Spinal cord (tissue), 9 donors: ENCODE measurements at regions not wholly inside any gene's neighbourhood (a gene's known extent, or its start where the extent isn't known, plus 50 kb on each side); places are given as distances from the start of the nearest gene placed in this dataset.

Experiments used
- DNase-seq, 6 donors: peaks; one replicate each; pipeline versions ENCODE4 v3.0.0 to v3.0.0-alpha.2; 2013 to 2015; ENCODE audit warnings: low spot score in 6 of 6, low read depth in 4 of 6
- H3K27ac ChIP-seq: one replicate; pipeline ENCODE4 v1.5.1; 2013; ENCODE audit warnings: low read depth, low read length, control low read depth
- H3K27me3 ChIP-seq: one replicate; pipeline ENCODE4 v1.6.1; 2013; ENCODE audit warnings: low read length; ENCODE audit not compliant: control insufficient read depth, insufficient read depth
- H3K36me3 ChIP-seq: one replicate; pipeline ENCODE4 v1.6.1; 2013; ENCODE audit warnings: low read length; ENCODE audit not compliant: control insufficient read depth, insufficient read depth
- H3K4me1 ChIP-seq: one replicate; pipeline ENCODE4 v1.6.1; 2013; ENCODE audit warnings: low read length; ENCODE audit not compliant: control insufficient read depth, insufficient read depth
- H3K4me3 ChIP-seq: one replicate; pipeline ENCODE4 v1.5.1; 2013; ENCODE audit warnings: low read depth, low read length, control low read depth
- H3K9me3 ChIP-seq: one replicate; pipeline ENCODE4 v1.6.1; 2013; ENCODE audit warnings: low read length; ENCODE audit not compliant: control insufficient read depth, insufficient read depth
- WGBS: methylation state at CpG from one replicate; pipeline ENCODE4 v1.1.5; 2013; ENCODE audit warnings: missing lambda C conversion rate; ENCODE audit not compliant: insufficient coverage; 5-methylcytosine and 5-hydroxymethylcytosine counted together
- donor health status: healthy.

DNA sequence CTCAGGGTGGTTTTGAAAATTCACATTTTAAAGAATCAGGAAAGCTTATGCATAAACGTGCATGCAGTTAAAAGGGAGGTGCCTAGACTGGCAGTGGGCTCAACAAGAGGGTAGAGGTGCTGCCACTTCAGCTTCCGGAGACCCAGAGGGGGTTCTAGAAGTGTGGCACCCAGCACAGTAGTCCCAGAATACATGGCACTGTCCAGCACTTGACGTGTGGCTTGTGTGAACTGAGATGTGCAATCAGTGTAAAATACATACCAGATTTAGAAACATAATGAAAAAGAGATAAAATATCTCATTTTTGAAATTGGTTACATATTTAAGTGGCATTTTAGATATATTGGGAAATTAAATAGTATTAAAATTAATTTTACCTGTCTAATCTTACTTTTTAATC, 89.3 kb downstream of the RIN2 start:
- peaks cover 5% of the 10 kb centered on the region for H3K9me3 ChIP-seq
- no peaks in the 10 kb centered on the region for H3K27me3 ChIP-seq
- H3K4me3 ChIP-seq = no peak overlapping the region
- 90% methylated on average over 2 of the region's 3 CpGs for WGBS
- no peaks in the 10 kb centered on the region for H3K36me3 ChIP-seq
- peaks cover 25% of the 10 kb centered on the region for H3K4me1 ChIP-seq
- no peak overlapping the region for H3K27ac ChIP-seq
- no peak for DNase-seq

DNA sequence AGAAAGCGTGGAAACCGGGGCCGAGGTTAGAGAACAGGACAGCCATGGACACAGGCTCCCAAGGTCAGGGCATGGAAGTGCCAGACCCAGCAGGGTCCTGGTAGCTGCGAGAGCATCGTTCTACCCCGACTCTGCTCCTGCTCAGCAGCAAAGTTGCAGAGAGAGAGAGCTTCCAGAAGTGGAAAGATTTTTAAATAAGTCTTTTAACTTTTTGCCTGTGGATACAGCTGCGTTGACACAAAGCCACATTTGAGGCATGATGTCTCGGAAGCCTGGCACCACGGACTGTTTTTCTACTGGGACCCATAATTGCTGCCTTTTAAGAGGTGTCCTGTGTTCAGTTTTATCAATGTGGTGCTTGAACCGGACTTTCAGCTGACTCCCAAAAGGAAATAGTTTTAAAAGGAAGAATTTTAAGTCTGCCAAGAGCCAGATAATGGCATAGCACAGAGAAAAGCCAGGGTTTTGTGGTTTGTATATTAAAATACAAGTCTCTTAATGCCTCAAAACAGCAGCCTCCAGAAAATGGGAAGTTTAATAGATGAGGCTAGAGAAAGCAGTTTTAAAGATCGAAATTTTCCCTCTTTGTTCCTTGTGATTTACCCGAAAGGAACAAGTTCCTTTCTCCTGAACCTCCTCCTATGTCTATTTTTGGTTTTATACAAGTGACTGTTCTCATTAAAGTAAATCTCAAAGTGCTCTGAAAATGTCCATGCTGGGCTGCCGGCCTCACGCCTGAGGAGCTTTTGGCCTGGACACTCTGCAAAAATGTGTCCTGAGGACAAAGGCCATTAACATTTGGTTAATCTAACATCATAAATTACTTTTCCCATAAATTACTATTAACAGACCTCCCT, 91.5 kb downstream of the RIN2 start:
- Histone ChIP-seq H3K27ac (peak overlapping the region; percentile 29), H3K36me3 (no peaks in the 10 kb centered on the region), H3K4me3 (no peak overlapping the region), H3K4me1 (peaks cover 25% of the 10 kb centered on the region), H3K27me3 (no peaks in the 10 kb centered on the region), H3K9me3 (no peaks in the 10 kb centered on the region)
- peak; percentile 31 to 76 (median 37) for DNase-seq
- WGBS = 29% methylated on average over 11 of the region's 14 CpGs

GRCh38 chr20:19850198-19850533, 92.1 kb downstream of the RIN2 start:
- 27% methylated on average over 3 of the region's 4 CpGs for WGBS
- H3K4me1 ChIP-seq = peaks cover 25% of the 10 kb centered on the region
- H3K36me3 ChIP-seq = no peaks in the 10 kb centered on the region
- DNase-seq = peak in 3 of 6 donors; percentile 18 to 48 (median 38)
- H3K4me3 ChIP-seq = no peak overlapping the region
- peak overlapping the region; percentile 29 for H3K27ac ChIP-seq
- H3K27me3 ChIP-seq = no peaks in the 10 kb centered on the region
- no peaks in the 10 kb centered on the region for H3K9me3 ChIP-seq

DNA sequence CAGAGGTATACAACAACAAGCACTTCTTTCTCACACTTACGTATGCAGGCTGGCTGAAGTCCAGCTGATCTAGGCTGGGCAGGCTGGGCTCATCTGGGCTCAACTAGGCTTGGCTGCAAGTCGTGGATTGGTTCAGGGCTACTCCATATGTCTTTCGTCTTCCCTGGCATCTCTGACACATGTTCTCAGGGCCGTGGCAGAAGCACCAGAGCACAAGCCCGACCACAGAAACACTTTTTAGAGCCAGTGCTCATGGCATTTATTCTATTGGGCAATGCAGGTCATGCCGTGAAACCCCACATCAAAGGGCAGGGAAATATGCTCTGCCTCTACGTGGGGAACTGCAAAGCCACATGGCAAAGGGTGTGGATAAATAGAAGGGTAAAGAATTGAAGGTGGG, 93.8 kb downstream of the RIN2 start:
- no peak for DNase-seq
- H3K27me3 ChIP-seq = no peaks in the 10 kb centered on the region
- H3K27ac ChIP-seq = no peak overlapping the region
- no peak overlapping the region for H3K4me3 ChIP-seq
- no peaks in the 10 kb centered on the region for H3K36me3 ChIP-seq
- WGBS = 67% methylated on average over 7 of the region's 7 CpGs
- peaks cover 25% of the 10 kb centered on the region for H3K4me1 ChIP-seq
- no peaks in the 10 kb centered on the region for H3K9me3 ChIP-seq

DNA sequence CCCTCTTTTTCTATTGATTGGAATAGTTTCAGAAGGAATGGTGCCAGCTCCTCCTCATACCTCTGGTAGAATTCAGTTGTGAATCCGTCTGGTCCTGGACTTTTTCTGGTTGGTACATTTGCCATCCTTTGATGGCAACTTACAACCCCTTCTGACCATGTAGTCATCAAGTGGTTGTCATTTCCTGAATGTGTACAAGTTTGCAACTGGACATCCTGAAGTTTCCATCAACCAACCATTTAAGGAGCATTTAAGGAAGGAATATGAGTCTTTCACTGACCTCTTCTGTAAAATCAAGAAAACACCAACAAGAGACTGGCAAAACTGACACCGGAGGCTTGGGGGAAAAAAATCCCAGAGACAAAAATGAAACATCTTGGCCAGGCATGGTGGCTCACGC, 97.4 kb downstream of the RIN2 start:
- no CpG with 5 or more reads among the region's 3 CpGs for WGBS
- H3K4me1 ChIP-seq = peaks cover 13% of the 10 kb centered on the region
- DNase-seq = no peak
- H3K27me3 ChIP-seq = no peaks in the 10 kb centered on the region
- H3K4me3 ChIP-seq = no peak overlapping the region
- H3K9me3 ChIP-seq = no peaks in the 10 kb centered on the region
- H3K27ac ChIP-seq = no peak overlapping the region
- H3K36me3 ChIP-seq = no peaks in the 10 kb centered on the region

GRCh38 chr20:19858466-19859371, 100.7 kb downstream of the RIN2 start:
- H3K27ac ChIP-seq = no peak overlapping the region
- H3K4me3 ChIP-seq = no peak overlapping the region
- no peaks in the 10 kb centered on the region for H3K27me3 ChIP-seq
- H3K9me3 ChIP-seq = no peaks in the 10 kb centered on the region
- no peaks in the 10 kb centered on the region for H3K4me1 ChIP-seq
- 76% methylated on average over 8 of the region's 9 CpGs for WGBS
- no peak for DNase-seq
- no peaks in the 10 kb centered on the region for H3K36me3 ChIP-seq

GRCh38 chr20:19859444-19859843, 101.4 kb downstream of the RIN2 start:
- Histone ChIP-seq H3K4me3 (no peak overlapping the region), H3K36me3 (no peaks in the 10 kb centered on the region), H3K27me3 (no peaks in the 10 kb centered on the region), H3K9me3 (no peaks in the 10 kb centered on the region), H3K27ac (no peak overlapping the region), H3K4me1 (no peaks in the 10 kb centered on the region)
- DNase-seq = no peak
- 94% methylated on average over 2 of the region's 3 CpGs for WGBS

GRCh38 chr20:19860737-19861136, 102.7 kb downstream of the RIN2 start:
- H3K4me1 ChIP-seq = no peaks in the 10 kb centered on the region
- no peaks in the 10 kb centered on the region for H3K36me3 ChIP-seq
- WGBS = no CpG with 5 or more reads among the region's 2 CpGs
- no peaks in the 10 kb centered on the region for H3K9me3 ChIP-seq
- H3K27ac ChIP-seq = no peak overlapping the region
- no peak for DNase-seq
- H3K27me3 ChIP-seq = no peaks in the 10 kb centered on the region
- H3K4me3 ChIP-seq = no peak overlapping the region

- no peak for DNase-seq
- Histone ChIP-seq H3K27me3 (no peaks in the 10 kb centered on the region), H3K36me3 (no peaks in the 10 kb centered on the region), H3K9me3 (no peaks in the 10 kb centered on the region), H3K4me1 (no peaks in the 10 kb centered on the region), H3K27ac (no peak overlapping the region), H3K4me3 (no peak overlapping the region)
- WGBS = 96% methylated on average over 6 of the region's 6 CpGs
Measured at GRCh38 chr20:19861147-19861759, 103.2 kb downstream of the RIN2 start.
